PC-3 (cell line): ENCODE measurements at regions not wholly inside any gene's neighbourhood (a gene's known extent, or its start where the extent isn't known, plus 50 kb on each side); places are given as distances from the start of the nearest gene placed in this dataset.

Experiments
- ATAC-seq: fragments of 200-7000 bp; cut with Tn5 transposase; 2 replicates; pipeline ENCODE4 v1.9.1; 2020; ENCODE audit warnings: mild to moderate bottlenecking, moderate library complexity
- BruUV-seq: library from RNA; stranded (reverse); fragments of 400-500 nt; replicated peaks from 2 replicates; lab custom pipeline; 2021; lab: Mats Ljungman, UMichigan
- CTCF ChIA-PET: fragments of 300-600 bp; sonication (Branson Sonifier 250); formaldehyde crosslinking; loops from one replicate; lab custom pipeline; 2022; ENCODE audit warnings: antibody characterized with exemption; lab: Charles Lee
- POLR2A ChIA-PET: fragments of 300-600 bp; sonication (Branson Sonifier 250); formaldehyde crosslinking; loops from one replicate; lab custom pipeline; 2022; ENCODE audit warnings: antibody characterized with exemption; ENCODE audit not compliant: unreplicated experiment; lab: Charles Lee
- DNase-seq: peaks from one replicate; pipeline ENCODE4 v3.0.0-alpha.2; 2015
- H2AFZ ChIP-seq: fragments of 300-600 bp; sonication (generic); 2 replicates; pipeline ENCODE4 v1.6.0; 2016; ENCODE audit warnings: antibody characterized with exemption, low read length
- H3F3A ChIP-seq: fragments of 300-600 bp; sonication (generic); one replicate; pipeline ENCODE4 v1.6.0; 2017; ENCODE audit warnings: antibody characterized with exemption, low read length, control low read depth, mild to moderate bottlenecking; ENCODE audit not compliant: unreplicated experiment
- H3K27ac ChIP-seq: fragments of 300-600 bp; sonication (generic); 2 replicates; pipeline ENCODE4 v1.5.1; 2016; ENCODE audit warnings: mild to moderate bottlenecking, low read length
- H3K27me3 ChIP-seq: fragments of 300-600 bp; sonication (generic); 2 replicates; pipeline ENCODE4 v1.6.1; 2016; ENCODE audit warnings: low read length, mixed read lengths
- H3K36me3 ChIP-seq: fragments of 300-600 bp; sonication (generic); 2 replicates; pipeline ENCODE4 v1.6.1; 2016; ENCODE audit warnings: low read depth, mixed run types, low read length, mixed read lengths
- H3K4me1 ChIP-seq: fragments of 300-600 bp; sonication (generic); 2 replicates; pipeline ENCODE4 v1.5.1; 2016; ENCODE audit warnings: low read length; ENCODE audit not compliant: insufficient read depth
- H3K4me2 ChIP-seq: fragments of 300-600 bp; sonication (generic); 2 replicates; pipeline ENCODE4 v1.6.0; 2016; ENCODE audit warnings: low read length
- H3K4me3 ChIP-seq: fragments of 300-600 bp; sonication (generic); 2 replicates; pipeline ENCODE4 v1.5.1; 2016; ENCODE audit warnings: mild to moderate bottlenecking, low read length, mixed read lengths
- H3K79me2 ChIP-seq: fragments of 300-600 bp; sonication (generic); 2 replicates; pipeline ENCODE4 v1.6.1; 2017; ENCODE audit warnings: low read length, mixed read lengths
- H3K9ac ChIP-seq: fragments of 300-600 bp; sonication (generic); 2 replicates; pipeline ENCODE4 v1.6.0; 2016; ENCODE audit warnings: mild to moderate bottlenecking, low read length
- H3K9me2 ChIP-seq: fragments of 300-600 bp; sonication (generic); replicated peaks from 2 replicates; pipeline ENCODE4 v1.6.1; 2016; ENCODE audit warnings: mixed run types, low read length, mixed read lengths
- H3K9me3 ChIP-seq: fragments of 300-600 bp; sonication (generic); 2 replicates; pipeline ENCODE4 v1.6.1; 2016; ENCODE audit warnings: low read length, mixed read lengths
- H4K20me1 ChIP-seq: fragments of 300-600 bp; sonication (generic); 2 replicates; pipeline ENCODE4 v1.6.1; 2016; ENCODE audit warnings: low read length, mixed read lengths
- EZH2 ChIP-seq: fragments of 300-600 bp; sonication (generic); IDR thresholded peaks from one replicate; pipeline ENCODE4 v1.6.1; 2017; ENCODE audit warnings: antibody characterized with exemption, mild to moderate bottlenecking, low read length; ENCODE audit not compliant: unreplicated experiment
- EZH2phosphoT487 ChIP-seq: fragments of 300-600 bp; sonication (generic); IDR thresholded peaks from 2 replicates; pipeline ENCODE4 v1.6.1; 2018; ENCODE audit warnings: mild to moderate bottlenecking, antibody characterized with exemption, low read length, borderline replicate concordance
- intact Hi-C: fragments of 100-400 bp; cut with micrococcal nuclease; formaldehyde crosslinking; loops from 2 replicates; pipeline ENCODE4 v1.9.0; 2023
- TF ChIP-seq, protein P1 (sequence below): fragments of 300-600 bp; sonication (generic); conservative IDR thresholded peaks from 2 replicates; pipeline ENCODE4 v1.5.1; 2017; ENCODE audit warnings: antibody characterized with exemption, low read depth, mild to moderate bottlenecking, low read length

DNA sequence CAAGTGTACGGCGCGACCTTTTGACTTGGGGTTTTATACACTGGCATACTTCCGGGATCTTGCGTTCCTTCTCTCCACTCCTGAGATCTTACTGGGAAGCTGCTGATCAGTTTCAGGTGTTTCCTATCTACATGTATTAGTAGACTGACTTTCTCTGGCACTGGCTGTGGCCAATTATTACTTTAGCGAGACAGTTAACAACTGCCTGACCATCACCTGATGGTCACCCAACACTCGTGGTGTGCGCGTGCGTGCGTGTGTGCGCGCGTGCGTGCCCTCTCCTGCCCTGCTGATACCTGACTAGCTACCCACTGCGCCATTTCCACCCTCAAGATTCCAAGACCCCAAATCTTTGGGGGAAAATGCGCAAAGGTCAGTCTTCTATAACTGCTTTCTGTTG lies 249.9 kb downstream of the AEBP2 start:
- Histone ChIP-seq H4K20me1 (no peaks in the 10 kb centered on the region), H3K9ac (no peak overlapping the region), H3K27ac (peak overlapping the region; percentile 26; the same call in 1 of the 2 replicates), H3K79me2 (no peaks in the 10 kb centered on the region), H3K4me2 (0 out of 2 replicates have a peak overlapping the region, but pooled peaks have one; percentile 49), H3K36me3 (no peaks in the 10 kb centered on the region), H3F3A (no peaks in the 10 kb centered on the region), H3K9me3 (no peaks in the 10 kb centered on the region), H3K4me3 (no peak overlapping the region), H3K27me3 (no peaks in the 10 kb centered on the region), H2AFZ (no peak overlapping the region), H3K4me1 (peaks cover 18% of the 10 kb centered on the region; the same call in 1 of the 2 replicates), H3K9me2 (no peaks in the 10 kb centered on the region)
- TF ChIP-seq EZH2 (no peak), EZH2phosphoT487 (no peak)
- TF ChIP-seq, protein P1, sequence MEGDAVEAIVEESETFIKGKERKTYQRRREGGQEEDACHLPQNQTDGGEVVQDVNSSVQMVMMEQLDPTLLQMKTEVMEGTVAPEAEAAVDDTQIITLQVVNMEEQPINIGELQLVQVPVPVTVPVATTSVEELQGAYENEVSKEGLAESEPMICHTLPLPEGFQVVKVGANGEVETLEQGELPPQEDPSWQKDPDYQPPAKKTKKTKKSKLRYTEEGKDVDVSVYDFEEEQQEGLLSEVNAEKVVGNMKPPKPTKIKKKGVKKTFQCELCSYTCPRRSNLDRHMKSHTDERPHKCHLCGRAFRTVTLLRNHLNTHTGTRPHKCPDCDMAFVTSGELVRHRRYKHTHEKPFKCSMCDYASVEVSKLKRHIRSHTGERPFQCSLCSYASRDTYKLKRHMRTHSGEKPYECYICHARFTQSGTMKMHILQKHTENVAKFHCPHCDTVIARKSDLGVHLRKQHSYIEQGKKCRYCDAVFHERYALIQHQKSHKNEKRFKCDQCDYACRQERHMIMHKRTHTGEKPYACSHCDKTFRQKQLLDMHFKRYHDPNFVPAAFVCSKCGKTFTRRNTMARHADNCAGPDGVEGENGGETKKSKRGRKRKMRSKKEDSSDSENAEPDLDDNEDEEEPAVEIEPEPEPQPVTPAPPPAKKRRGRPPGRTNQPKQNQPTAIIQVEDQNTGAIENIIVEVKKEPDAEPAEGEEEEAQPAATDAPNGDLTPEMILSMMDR = no peak
- no peak for DNase-seq
- intact Hi-C loops = no loop called here
- ChIA-PET CTCF (no interaction called here), POLR2A (no interaction called here)
- ATAC-seq = no peak
- BruUV-seq = no TSS peak

DNA sequence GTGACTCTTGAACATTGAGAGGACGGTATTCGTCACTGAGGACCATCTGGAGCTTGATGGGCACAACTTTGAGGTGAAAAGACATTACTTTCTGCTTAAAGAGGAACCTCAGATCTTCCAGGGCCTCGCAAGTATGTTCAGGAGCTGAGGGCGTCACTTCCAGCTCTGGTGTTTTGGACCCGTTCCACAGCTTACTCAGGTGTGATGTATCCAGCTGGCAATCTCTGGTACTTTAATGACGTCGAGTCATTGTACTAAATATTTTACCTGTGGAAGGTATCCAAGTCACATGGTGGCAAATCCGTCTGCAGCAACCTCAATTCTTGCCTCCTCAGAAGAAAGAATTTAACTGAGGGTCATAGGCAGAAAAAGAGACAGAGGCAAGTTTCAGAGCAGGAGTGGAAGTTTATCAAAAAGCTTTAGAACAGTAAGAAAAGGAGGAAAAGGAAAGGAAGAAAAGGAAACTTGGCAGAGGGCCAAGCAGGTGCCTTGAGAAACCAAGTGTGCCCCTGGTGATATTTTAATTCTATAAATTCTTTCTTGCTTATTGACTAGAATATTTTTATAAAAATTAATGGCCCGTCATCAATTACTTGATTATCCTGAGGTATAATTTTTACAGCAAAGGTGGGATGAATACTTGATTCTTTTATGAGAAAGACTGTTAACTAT lies 250.6 kb downstream of the AEBP2 start:
- no TSS peak for BruUV-seq
- Histone ChIP-seq H3K9ac (no peak overlapping the region), H3F3A (no peaks in the 10 kb centered on the region), H3K4me1 (peaks cover 18% of the 10 kb centered on the region; the same call in 1 of the 2 replicates), H3K27me3 (no peaks in the 10 kb centered on the region), H2AFZ (no peak overlapping the region), H3K4me3 (no peak overlapping the region), H3K27ac (peak overlapping the region; percentile 26; the same call in 1 of the 2 replicates), H3K9me3 (no peaks in the 10 kb centered on the region), H3K4me2 (peak overlapping the region; percentile 49; the same call in 1 of the 2 replicates), H4K20me1 (no peaks in the 10 kb centered on the region), H3K79me2 (no peaks in the 10 kb centered on the region), H3K36me3 (no peaks in the 10 kb centered on the region), H3K9me2 (no peaks in the 10 kb centered on the region)
- ChIA-PET CTCF (no interaction called here), POLR2A (no interaction called here)
- ATAC-seq = no peak
- peak; percentile 77 for DNase-seq
- TF ChIP-seq, protein P1 = no peak
- no peak for TF ChIP-seq EZH2
- no peak for TF ChIP-seq EZH2phosphoT487
- intact Hi-C loops = no loop called here

DNA sequence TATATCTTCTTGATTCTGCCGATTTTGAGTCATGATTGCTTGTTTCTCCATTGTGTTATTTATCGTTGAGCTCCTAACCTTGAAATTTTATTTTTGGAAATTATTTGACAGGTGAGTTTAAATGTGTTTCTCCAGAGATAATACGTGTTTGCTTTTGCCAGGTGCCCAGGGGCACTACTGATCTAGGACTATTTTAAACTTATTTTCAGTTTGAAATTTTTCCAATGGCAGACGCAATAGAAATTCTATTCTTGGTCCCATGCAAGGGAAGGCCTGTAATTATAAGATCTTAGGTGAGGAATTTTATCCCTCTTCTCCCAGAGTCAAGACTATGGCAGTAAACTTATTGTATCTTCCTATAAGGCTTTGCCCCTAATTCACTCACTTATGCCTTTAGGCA lies 252.8 kb downstream of the AEBP2 start:
- DNase-seq = no peak
- H4K20me1 ChIP-seq = no peaks in the 10 kb centered on the region
- H3K27ac ChIP-seq = no peak overlapping the region
- BruUV-seq = no TSS peak
- TF ChIP-seq, protein P1 = no peak
- no peak for TF ChIP-seq EZH2phosphoT487
- TF ChIP-seq EZH2 = no peak
- ATAC-seq = no peak
- ChIA-PET CTCF (no interaction called here), POLR2A (no interaction called here)
- H3K79me2 ChIP-seq = no peaks in the 10 kb centered on the region
- H3K36me3 ChIP-seq = no peaks in the 10 kb centered on the region
- no peak overlapping the region for H3K9ac ChIP-seq
- no peaks in the 10 kb centered on the region for H3K27me3 ChIP-seq
- no peak overlapping the region for H3K4me2 ChIP-seq
- H3F3A ChIP-seq = no peaks in the 10 kb centered on the region
- intact Hi-C loops = no loop called here
- H3K4me3 ChIP-seq = no peak overlapping the region
- peaks cover 18% of the 10 kb centered on the region; the same call in 1 of the 2 replicates for H3K4me1 ChIP-seq
- H3K9me3 ChIP-seq = no peaks in the 10 kb centered on the region
- H2AFZ ChIP-seq = no peak overlapping the region
- no peaks in the 10 kb centered on the region for H3K9me2 ChIP-seq
